HG02870 (cell line): ENCODE measurements at regions not wholly inside any gene's neighbourhood (a gene's known extent, or its start where the extent isn't known, plus 50 kb on each side); places are given as distances from the start of the nearest gene placed in this dataset.
"Not testable (repeated sequence)": the region's sequence is repeated elsewhere in the genome, so short reads cannot be mapped to it uniquely, and the experiment has no call there.

Source experiments
- ATAC-seq: cut with Tn5 transposase; IDR thresholded peaks from one replicate; pipeline ENCODE4 v1.9.1; 2021; ENCODE audit warnings: mild to moderate bottlenecking, moderate library complexity; ENCODE audit not compliant: unreplicated experiment

DNA sequence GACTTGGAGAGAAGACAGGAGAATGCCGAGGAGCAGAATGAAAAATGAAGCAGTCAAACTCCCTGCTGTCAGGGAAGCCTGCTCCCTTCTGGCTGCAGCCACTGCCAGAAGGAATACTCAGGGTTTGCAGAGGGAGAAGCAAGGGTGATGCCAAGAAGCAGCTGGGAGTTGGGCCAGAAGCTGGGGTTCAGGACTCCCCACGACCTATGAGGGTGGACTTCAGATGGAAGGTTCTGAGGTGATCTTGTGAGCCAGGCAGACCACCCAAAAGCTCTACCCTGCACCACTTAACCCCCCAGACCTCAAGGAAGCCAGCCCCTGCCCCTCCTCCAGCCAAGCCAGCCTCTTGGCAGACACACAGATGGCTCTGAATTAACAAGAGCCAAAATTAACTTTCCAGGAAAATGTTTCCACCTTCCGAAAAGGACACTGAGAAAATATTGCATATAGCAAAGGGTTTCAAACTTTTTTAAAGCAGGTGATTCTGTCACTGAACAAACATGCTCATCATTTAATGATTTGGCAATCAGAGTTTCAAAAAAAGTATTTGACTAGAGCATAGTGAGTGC is 126.0 kb upstream of the ERCC4 start:
- no peak for ATAC-seq

DNA sequence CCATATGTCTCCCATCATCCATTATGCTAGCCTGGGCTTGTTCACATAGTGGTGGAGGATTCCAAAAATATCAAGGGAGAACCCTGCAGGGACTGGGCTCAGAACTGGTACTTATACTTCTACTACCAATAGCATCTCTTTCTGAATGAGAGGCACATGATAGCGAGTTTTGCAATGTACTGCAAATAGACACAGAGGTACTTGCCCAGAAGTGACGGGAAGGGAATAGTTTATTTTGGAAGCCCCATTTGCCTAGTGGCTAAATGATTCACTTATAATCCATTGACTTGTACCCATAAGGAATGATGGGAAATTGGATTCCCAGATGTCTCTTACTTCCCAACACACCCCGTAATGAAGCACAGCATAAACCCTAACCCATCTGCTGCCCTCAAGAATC is 124.8 kb upstream of the ERCC4 start:
- no peak for ATAC-seq

DNA sequence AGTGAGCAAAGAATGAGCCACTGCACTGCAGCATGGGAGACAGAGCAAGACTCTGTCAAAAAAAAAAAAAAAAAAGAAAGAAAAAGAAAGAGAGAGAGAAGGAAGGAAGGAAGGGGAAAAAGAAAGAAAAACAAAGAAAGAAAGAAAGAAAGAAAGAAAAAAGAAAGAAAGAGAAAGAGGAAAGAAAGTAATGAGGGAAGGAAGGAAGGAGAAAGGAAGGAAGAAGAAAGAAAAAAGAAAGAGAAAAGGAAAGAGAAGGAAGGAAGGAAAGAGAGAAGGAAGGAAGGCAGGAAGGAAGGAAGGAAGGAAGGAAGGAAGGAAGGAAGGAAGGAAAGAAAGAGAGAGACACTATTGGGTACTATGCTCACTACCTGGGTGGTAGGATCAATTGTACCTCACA is 122.2 kb upstream of the ERCC4 start:
- ATAC-seq = no peak

DNA sequence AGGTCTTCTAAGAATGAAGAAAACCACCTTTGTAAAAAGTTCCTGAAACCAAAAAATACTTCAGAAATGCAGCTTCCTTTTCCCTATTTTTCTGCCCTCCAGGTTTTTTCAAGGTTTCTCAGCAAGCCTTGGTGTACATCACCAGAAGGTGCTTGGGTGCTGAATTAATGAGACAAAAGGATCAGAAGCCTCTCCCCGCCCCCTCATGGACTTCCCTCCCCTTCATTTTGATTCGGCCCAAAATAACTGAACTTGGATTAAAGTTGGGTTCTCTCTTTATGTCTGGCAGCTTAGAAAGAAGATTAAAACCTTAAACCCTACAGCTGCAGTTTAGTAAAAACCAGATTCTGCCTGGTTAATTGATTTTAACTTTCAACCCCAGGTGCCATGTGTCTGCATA is 121.7 kb upstream of the ERCC4 start:
- ATAC-seq = no peak

DNA sequence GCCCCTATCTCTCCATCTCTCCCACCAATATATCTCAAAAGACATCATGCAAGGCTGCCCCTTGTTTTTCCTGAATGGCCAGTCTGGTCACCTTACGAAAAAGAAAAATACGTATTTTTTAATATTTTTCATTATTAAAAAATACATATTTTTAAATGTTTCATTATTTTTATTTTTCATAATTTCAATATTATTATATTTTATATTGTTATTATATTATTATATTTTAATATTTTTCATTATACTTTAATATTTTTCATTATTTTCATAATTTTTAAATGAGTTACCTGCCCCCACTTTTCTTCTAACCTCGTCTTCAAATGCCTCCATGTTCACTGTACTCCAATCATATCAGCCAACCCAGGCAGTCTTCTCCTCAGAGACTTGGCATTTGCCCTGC is 116.0 kb upstream of the ERCC4 start:
- no peak for ATAC-seq

DNA sequence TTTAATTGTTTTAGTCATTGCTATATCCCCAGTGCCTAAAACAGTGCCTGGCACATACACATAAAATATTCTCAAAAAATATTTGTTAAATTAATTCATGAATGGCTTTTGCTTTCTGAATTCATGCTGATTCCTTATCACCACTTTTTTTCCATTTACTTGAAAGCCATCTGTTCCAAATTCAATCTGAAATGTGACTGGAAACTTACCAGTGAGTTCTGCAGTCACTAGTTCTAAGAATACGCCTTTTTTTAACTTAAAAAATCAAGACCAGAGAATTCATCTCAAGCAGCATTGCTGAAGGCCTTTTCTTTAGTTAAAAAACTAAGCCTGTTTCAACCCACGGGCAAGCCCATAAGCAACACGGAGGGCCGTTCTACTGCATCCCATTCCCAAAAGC is 114.0 kb upstream of the ERCC4 start:
- no peak for ATAC-seq

DNA sequence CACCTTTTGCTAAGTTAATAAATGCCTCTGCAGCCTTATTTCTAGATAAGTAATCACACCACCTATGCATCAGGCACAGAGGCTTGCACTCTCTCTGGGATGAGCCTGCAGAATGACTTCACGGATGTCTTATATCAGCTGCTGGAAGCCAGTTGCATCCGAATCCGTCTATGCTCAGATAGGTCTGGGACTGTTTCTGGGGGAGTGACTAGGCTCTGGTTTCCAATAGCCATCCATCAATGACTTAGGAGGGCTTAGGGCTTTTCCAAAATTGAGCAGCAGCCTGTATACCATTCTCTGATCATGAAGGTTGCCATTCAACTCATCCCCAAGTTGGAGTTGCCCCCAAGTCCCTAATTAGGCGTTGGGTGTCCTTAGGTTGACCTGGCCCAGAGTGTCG is 113.3 kb upstream of the ERCC4 start:
- ATAC-seq = no peak

DNA sequence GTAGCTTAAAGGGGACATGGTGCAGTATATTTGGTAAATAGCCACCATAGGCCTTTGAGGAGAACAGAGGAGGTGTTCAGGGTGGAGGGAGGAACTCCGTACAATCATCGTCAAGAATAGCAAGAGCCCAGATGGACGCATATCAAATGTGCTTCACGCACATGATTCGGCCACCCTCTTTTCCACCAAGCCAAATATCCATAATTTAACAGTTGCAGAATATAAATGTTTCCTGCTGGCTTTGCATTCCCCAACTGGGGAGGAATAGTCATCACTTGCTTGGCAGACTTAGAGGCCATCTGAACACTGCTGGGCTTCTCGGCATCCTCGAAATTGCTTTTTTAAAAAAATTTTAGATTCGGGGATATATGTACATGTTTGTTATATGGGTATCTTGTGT is 111.9 kb upstream of the ERCC4 start:
- no peak for ATAC-seq

DNA sequence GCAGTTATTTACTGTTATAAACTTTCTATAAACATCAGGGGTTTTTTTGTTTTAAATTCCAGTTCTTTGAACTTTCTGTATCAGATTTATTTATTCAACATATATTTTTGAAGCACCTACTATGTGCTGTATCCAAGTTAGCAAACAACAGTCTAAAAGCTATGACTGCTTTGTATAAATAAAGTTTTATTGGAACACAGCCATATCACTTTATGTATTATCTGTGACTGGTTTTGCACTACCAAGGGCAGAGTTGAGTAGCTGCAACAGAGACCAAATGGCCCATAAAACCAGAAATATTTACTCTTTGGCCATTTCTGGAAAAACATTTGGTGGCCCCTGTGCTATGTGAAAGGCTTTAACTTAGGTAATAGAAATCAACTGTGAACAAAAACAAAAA is 110.2 kb upstream of the ERCC4 start:
- no peak for ATAC-seq

DNA sequence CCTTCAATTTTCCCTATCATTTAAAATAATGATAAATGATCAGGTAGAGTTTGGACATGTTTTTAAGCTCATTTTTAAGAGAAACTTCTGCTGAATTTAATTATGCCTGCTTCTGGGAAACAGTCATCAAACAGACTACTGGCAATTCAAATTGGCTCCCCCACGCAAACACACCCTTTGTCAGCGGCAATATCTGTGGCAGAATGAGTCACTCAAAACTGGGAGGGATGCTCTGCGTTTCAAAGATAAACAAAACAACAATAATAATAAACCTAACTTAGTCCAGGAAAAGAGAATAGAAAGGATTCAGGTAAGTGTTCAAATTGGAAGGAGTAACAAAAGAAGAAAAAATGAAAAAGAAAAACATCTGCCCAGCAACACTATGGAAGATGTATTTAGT is 108.1 kb upstream of the ERCC4 start:
- no peak for ATAC-seq

DNA sequence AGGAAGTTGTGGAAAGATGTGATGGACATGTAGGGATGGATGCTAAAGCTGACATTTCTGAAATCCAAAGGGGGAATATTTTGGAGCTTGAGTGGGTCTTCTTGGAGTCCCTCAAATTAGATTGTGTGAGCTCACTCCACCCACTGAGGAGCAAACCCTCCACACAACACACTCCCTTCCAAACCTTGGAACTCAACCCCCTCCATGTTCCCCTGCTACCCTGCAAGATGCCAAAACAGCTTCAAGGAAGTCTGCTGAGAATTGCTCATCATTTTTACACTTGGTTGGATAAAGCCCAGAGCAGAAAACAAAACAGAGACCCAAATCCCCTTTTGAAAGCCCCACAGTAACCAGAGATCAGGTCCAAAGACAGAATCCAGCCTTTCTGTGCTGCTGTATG is 103.3 kb upstream of the ERCC4 start:
- no peak for ATAC-seq

DNA sequence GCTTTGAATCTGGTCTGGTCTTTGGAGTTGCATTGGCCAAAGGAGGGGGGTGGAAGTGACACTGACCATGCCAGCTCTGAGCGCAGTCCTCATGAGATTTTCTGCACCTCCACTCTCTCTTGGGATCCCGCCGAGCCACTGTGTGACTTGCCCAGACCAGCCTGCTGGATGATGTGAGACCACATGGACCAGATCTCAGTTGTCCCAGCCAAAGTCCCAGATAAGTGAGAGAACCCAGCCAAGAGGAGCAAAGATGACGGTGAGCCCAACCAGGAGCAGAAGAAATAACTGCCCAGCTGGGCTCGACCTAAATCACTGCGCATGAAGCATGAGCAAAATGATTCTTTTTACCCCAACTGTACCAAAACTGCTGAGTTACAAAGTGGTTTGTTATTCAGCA is 96.5 kb upstream of the ERCC4 start:
- no peak for ATAC-seq

DNA sequence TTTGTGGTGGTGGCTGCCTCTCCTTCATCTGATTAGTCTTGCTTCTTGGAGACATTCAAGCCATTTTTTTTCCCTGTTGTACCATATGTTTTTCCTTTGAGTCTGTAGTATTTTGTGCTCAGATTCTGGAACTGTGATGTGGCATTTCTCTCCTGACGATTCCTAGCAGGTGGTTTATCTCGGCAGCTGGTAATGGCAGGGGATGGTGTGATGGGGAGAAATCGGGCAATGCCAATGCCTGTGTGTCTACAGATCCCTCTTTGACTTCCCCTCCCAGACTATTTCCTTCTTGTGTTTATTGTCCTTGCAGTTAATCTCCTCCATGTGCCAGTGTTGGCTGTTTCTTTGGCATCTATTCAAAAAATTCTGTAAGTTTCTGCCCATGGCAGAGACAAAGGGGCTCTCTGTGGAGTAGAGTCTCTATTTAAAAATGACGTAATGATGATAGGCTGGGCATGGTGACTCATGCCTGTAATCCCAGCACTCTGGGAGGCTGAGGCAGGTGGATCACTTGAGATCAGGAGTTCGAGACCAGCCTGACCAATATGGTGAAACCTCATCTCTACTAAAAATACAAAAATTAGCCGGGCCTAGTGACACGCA is 90.2 kb upstream of the ERCC4 start:
- no peak for ATAC-seq

DNA sequence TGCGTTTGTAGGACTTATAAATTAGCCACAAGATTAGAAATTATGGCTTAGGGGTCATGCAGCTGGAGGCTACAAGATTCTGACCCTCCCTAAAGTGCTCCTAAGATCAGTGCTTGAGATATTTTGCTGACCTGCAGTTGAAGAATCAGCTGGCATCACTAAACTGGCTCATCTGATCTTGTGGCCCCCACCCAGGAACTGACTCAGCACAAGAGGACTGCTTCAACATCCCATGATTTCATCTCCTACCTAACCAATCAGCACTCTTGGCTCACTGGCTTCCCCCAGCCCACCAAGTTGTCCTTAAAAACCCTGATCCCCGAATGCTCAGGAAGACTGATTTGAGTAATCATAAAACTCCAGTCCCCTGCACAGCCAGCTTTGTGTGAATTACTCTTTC is 86.4 kb upstream of the ERCC4 start:
- no peak for ATAC-seq

DNA sequence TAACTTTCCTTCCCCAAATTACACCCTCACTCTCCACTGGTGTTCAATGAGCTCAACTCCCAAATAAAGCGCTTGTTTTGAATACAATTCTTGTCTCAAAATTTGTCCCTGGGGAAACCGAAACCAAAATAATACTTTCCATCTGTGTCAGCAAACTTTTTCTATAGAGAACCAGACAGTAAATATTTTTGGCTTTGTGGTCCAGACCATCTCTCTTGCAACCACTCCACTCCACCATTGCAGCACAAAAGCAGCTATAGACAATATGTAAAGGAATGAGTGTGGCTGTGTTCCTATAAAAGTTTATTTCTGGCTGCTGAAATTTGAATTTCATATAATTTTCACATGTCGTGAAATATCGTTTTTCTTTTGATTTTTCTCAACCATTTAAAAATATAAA is 84.6 kb upstream of the ERCC4 start:
- no peak for ATAC-seq

DNA sequence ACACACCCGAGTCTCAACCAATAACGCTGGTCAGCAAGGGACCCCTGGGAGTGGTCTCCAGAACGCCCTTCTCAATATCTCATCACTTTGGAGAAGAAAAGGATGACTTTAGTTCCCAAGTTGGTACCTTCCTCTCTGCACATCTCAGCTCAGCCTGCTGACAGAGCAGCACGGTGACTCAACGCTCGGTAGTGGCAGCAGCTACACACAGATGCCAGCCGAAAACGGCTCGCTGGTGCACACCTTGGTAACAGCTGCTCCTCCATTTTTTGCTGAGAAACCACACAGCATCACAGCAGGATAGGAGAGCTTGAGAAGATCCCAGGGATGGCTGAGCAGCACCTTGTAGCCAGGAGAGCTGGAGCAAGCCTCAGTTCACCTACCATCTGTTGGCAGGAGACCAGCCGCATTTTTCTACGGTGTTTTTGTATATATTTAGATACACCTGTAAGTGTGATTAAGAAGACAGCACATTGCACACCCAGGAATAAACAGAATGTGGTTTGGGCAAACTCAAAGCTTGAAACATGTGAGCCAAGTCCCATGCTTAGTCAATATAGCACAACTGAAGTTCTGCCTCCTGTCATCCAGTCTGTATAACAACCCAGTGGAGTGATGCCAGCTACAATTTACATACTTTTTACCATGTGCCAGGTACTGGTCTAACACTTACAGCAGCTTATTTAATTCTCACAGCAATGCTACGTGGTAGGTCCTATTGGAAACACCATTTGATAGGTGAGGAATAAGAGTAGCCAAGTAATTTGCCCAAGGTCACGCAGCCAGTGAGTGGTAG is 83.8 kb upstream of the ERCC4 start:
- no peak for ATAC-seq

DNA sequence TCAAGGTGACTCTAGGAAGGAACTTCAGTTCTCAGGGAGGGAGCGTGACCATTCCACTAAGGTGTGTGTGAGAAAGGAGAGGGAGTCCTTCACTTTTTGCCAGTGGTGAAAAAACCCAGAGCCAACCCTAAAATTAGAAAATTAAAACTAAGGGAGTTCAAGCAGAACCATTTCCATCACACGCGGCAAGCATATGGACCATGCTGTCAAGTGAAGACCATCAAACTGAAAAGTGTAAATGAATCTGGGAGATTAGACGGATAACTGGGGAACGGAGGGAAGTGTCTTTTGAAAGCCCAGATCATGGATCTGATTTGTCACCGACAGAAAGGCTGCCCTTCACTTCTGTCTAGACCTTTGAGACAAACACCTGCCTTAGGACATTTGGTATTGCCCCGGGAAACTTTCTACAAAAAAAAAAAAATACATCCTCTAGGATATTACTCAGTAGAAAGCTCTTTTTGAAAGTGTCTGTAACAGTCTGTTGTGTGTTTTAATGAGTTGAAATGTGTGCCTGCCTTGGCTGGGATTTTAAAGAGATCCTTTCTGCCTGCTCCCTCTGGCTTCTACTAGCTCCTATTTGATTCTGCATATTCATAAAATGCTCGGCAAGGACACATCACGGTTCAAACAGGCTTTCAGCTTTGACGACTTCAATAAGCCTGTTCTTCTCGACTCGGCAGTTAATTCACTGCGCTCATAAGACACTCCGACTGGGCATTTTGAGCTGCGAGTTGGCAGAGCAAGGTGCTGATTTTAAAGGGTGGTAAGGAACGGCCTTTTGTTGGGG is 81.4 kb upstream of the ERCC4 start:
- ATAC-seq = no peak

DNA sequence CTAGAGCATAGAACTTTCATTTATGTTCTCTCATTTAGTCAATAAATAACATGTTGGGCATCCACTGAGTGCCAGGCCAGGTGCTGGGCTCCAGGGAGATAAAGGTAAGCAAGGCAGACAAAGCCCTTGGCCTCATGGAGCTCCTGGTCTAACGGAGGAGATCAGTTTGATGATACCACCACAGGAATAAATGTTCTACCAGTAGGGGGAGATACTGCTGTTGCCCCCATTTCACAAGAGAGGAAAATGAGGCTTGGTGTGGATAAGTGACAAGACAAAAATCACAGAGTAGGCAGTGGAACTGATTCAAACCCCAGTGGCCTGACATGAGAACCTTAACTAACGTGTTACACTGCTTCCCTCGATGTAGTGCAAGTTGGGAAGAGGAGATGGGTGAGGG is 80.4 kb upstream of the ERCC4 start:
- ATAC-seq = no peak

DNA sequence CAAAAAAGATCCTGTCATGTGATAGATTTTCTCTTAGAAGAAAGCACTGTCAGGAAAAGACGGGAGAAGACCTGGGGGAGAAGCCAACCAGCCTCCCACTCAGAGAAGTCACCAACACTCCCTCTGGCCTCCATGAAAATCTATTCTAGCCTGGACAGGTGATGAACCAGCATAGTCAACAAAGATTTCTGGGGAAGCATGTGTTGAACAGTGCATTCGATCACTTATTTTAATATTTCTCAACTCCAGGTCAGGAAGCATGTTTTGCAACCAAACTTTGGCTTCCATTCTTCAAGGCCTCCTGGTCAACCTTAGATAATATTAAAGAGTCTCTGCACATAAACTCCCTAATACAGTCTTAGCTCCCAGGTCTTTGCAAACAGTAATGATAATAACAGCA is 74.7 kb upstream of the ERCC4 start:
- no peak for ATAC-seq

DNA sequence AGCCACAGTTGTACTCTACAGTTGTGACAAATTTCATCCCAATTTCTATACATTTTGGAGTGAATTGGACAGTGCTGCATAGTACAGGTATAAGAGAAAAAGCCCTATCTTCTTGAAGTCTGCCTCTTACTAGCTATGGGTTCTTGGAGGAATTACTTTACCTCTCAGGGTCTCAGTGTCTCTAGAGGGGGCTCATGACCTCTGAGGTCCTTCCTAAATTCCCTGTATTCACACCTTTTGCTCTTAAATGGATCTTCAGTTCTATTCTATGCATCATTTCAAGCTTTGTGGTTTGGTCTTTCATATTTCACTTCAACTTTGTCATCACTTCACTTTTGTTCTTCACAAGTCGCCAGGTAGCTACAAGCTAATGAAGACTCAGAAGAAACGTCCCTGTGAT is 71.2 kb upstream of the ERCC4 start:
- no peak for ATAC-seq

DNA sequence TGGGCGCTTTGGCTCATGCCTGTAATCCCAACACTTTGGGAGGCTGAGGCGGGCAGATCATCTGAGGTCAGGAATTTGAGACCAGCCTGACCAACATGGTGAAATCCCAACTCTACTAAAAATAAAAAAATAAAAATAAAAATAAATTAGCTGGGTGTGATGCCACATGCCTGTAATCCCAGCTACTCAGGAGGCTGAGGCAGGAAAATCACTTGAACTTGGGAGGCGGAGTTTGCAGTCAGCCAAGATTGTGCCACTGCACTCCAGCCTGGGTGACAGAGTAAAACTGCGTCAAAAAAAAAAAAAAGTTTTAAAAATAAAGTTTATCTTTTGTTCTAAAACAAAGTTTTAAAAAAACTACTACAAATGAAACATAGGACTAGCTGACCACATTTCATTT is 69.8 kb upstream of the ERCC4 start:
- ATAC-seq = not testable (repeated sequence)

DNA sequence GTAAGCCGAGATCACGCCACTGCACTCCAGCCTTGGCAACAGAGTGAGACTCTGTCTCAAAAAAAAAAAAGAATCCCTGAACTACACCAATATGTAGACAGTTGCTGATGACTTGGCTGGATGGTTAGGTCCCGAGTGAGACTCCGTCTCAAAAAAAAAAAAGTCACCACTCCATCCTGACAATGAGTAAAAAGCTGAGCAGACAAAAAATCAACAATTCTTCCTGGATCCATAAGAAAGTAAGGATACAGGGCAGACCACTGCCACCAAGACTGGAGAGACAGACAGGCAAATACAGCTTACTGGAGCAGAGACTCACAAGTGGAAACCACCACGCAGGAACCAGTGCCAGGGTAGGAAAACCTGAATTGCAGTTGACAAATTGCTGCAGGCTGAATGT is 67.1 kb upstream of the ERCC4 start:
- no peak for ATAC-seq
